ENCODE measurements at regions not wholly inside any gene's neighbourhood (a gene's known extent, or its start where the extent isn't known, plus 50 kb on each side); places are given as distances from the start of the nearest gene placed in this dataset.

GRCh38 chr18:55161916-55162315, 202.7 kb upstream of the CCDC68 start:
- TF ChIP-seq POU2F2 (IDR thresholded peaks at IDR 0.05; ENCODE audit: low read depth, low read length) (no peak), POLR2A (IDR thresholded peaks at IDR 0.05; ENCODE audit: low read depth, low read length) (no peak), POLR2AphosphoS5 (IDR thresholded peaks at IDR 0.05; ENCODE audit: low read depth, low read length) (no peak), PAX5 (IDR thresholded peaks at IDR 0.05; ENCODE audit: insufficient read depth, low read length, severe bottlenecking) (no peak), SPI1 (IDR thresholded peaks at IDR 0.05; ENCODE audit: low read depth, low read length) (no peak), TAF1 (IDR thresholded peaks at IDR 0.05; ENCODE audit: low read depth, low read length) (no peak)
